ENCODE measurements at regions not wholly inside any gene's neighbourhood (a gene's known extent, or its start where the extent isn't known, plus 50 kb on each side); places are given as distances from the start of the nearest gene placed in this dataset.

DNA sequence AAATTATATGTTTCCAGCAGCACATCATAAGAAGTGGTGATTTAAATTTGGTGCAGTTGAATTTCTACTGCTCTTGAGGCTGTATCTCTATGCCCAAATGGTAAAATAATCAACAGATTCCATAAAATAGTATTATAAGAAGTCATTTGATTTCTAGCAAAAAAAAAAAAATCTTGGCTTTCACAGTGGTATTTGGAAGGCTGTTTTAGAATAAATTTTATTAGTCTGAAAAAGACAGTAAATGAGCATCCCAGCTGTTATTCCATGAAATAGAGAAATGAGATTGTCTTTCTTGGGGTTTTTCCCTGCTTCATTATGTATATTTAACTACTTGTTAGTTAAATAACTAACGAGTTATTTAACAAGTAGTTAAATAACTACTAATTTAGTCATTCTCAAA is 156.0 kb upstream of the ABI3BP start:
- no peaks in the 10 kb centered on the region for H3K27me3 ChIP-seq (replicated peaks in 1 of 2; ENCODE audit: control insufficient read depth in 2 of 2, insufficient read depth in 2 of 2, low read length in 1 of 2)
- no TSS peak for BruUV-seq (replicated peaks)
- ChIA-PET POLR2A (no interaction called here), CTCF (no interaction called here), SMC1A (ENCODE audit: uncharacterized antibody, unreplicated experiment) (no interaction called here), RAD21 (ENCODE audit: unreplicated experiment) (no interaction called here)
- no peaks in the 10 kb centered on the region for H3K79me2 ChIP-seq (ENCODE audit: control insufficient read depth, insufficient read depth, low read length)
- no peak overlapping the region for H3K4me2 ChIP-seq (ENCODE audit: control insufficient read depth, insufficient read depth)
- TF ChIP-seq, protein P1, sequence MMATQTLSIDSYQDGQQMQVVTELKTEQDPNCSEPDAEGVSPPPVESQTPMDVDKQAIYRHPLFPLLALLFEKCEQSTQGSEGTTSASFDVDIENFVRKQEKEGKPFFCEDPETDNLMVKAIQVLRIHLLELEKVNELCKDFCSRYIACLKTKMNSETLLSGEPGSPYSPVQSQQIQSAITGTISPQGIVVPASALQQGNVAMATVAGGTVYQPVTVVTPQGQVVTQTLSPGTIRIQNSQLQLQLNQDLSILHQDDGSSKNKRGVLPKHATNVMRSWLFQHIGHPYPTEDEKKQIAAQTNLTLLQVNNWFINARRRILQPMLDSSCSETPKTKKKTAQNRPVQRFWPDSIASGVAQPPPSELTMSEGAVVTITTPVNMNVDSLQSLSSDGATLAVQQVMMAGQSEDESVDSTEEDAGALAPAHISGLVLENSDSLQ (IDR thresholded peaks at IDR 0.05) = no peak
- TF ChIP-seq, protein P2, sequence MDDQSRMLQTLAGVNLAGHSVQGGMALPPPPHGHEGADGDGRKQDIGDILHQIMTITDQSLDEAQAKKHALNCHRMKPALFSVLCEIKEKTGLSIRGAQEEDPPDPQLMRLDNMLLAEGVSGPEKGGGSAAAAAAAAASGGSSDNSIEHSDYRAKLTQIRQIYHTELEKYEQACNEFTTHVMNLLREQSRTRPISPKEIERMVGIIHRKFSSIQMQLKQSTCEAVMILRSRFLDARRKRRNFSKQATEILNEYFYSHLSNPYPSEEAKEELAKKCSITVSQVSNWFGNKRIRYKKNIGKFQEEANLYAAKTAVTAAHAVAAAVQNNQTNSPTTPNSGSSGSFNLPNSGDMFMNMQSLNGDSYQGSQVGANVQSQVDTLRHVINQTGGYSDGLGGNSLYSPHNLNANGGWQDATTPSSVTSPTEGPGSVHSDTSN (IDR thresholded peaks at IDR 0.05; ENCODE audit: insufficient replicate concordance, low read depth, low read length) = no peak
- TF ChIP-seq, protein P3, sequence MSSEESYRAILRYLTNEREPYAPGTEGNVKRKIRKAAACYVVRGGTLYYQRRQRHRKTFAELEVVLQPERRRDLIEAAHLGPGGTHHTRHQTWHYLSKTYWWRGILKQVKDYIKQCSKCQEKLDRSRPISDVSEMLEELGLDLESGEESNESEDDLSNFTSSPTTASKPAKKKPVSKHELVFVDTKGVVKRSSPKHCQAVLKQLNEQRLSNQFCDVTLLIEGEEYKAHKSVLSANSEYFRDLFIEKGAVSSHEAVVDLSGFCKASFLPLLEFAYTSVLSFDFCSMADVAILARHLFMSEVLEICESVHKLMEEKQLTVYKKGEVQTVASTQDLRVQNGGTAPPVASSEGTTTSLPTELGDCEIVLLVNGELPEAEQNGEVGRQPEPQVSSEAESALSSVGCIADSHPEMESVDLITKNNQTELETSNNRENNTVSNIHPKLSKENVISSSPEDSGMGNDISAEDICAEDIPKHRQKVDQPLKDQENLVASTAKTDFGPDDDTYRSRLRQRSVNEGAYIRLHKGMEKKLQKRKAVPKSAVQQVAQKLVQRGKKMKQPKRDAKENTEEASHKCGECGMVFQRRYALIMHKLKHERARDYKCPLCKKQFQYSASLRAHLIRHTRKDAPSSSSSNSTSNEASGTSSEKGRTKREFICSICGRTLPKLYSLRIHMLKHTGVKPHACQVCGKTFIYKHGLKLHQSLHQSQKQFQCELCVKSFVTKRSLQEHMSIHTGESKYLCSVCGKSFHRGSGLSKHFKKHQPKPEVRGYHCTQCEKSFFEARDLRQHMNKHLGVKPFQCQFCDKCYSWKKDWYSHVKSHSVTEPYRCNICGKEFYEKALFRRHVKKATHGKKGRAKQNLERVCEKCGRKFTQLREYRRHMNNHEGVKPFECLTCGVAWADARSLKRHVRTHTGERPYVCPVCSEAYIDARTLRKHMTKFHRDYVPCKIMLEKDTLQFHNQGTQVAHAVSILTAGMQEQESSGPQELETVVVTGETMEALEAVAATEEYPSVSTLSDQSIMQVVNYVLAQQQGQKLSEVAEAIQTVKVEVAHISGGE (CRISPR knock-in tag; IDR thresholded peaks at IDR 0.05) = no peak
- TF ChIP-seq EED (IDR thresholded peaks at IDR 0.05; ENCODE audit: low read depth) (no peak), RBBP5 (conservative IDR thresholded peaks at IDR 0.05) (no peak), ZNF24 (IDR thresholded peaks at IDR 0.05) (no peak), PML (IDR thresholded peaks at IDR 0.05; ENCODE audit: low read length) (no peak)
- TF ChIP-seq, protein P4, sequence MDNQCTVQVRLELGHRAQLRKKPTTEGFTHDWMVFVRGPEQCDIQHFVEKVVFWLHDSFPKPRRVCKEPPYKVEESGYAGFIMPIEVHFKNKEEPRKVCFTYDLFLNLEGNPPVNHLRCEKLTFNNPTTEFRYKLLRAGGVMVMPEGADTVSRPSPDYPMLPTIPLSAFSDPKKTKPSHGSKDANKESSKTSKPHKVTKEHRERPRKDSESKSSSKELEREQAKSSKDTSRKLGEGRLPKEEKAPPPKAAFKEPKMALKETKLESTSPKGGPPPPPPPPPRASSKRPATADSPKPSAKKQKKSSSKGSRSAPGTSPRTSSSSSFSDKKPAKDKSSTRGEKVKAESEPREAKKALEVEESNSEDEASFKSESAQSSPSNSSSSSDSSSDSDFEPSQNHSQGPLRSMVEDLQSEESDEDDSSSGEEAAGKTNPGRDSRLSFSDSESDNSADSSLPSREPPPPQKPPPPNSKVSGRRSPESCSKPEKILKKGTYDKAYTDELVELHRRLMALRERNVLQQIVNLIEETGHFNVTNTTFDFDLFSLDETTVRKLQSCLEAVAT (IDR thresholded peaks at IDR 0.05) = no peak
- TF ChIP-seq, protein P5, sequence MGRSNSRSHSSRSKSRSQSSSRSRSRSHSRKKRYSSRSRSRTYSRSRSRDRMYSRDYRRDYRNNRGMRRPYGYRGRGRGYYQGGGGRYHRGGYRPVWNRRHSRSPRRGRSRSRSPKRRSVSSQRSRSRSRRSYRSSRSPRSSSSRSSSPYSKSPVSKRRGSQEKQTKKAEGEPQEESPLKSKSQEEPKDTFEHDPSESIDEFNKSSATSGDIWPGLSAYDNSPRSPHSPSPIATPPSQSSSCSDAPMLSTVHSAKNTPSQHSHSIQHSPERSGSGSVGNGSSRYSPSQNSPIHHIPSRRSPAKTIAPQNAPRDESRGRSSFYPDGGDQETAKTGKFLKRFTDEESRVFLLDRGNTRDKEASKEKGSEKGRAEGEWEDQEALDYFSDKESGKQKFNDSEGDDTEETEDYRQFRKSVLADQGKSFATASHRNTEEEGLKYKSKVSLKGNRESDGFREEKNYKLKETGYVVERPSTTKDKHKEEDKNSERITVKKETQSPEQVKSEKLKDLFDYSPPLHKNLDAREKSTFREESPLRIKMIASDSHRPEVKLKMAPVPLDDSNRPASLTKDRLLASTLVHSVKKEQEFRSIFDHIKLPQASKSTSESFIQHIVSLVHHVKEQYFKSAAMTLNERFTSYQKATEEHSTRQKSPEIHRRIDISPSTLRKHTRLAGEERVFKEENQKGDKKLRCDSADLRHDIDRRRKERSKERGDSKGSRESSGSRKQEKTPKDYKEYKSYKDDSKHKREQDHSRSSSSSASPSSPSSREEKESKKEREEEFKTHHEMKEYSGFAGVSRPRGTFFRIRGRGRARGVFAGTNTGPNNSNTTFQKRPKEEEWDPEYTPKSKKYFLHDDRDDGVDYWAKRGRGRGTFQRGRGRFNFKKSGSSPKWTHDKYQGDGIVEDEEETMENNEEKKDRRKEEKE (IDR thresholded peaks at IDR 0.05) = no peak
- intact Hi-C loops (cut with micrococcal nuclease; ENCODE audit: unreplicated experiment) = no loop called here
- H3K36me3 ChIP-seq (ENCODE audit: control insufficient read depth in 2 of 2, insufficient read depth in 2 of 2, low read length in 1 of 2) = no peaks in the 10 kb centered on the region
- no peaks in the 10 kb centered on the region for H3K4me1 ChIP-seq (ENCODE audit: control insufficient read depth, insufficient read depth, low read length)
- in situ Hi-C loops (cut with MboI) = no loop called here
- no peak overlapping the region for H3K9ac ChIP-seq (ENCODE audit: control insufficient read depth, insufficient read depth, low read length)
- no peaks in the 10 kb centered on the region for H3K9me3 ChIP-seq (replicated peaks; ENCODE audit: control insufficient read depth, insufficient read depth, low read length)
- H2AFZ ChIP-seq (ENCODE audit: control insufficient read depth, low read depth, low read length) = no peak overlapping the region
- H4K20me1 ChIP-seq (ENCODE audit: control insufficient read depth, insufficient read depth) = no peaks in the 10 kb centered on the region
- no peak for DNase-seq (ENCODE audit: low read depth, low spot score)
- WGBS (ENCODE audit: insufficient coverage, insufficient replicate concordance, low lambda C conversion rate, missing lambda C conversion rate) = 0% methylated on average over 1 of the region's 1 CpG
- FAIRE-seq = no peak
- H3K4me3 ChIP-seq = no peak overlapping the region
- no peak for ATAC-seq
- no peak overlapping the region for H3K27ac ChIP-seq (ENCODE audit: control insufficient read depth, insufficient read depth)

All from GM12878 (cell line).